Glomerular visceral epithelial cell (primary cell): ENCODE measurements at regions not wholly inside any gene's neighbourhood (a gene's known extent, or its start where the extent isn't known, plus 50 kb on each side); places are given as distances from the start of the nearest gene placed in this dataset.

Experiments
- DNase-seq: peaks from one replicate; pipeline ENCODE4 v3.0.0-alpha.2; 2016; ENCODE audit errors: extremely low spot score

- DNase-seq: peak; percentile 66
Measured at GRCh38 chr13:107864543-107865317, 350.6 kb downstream of the LIG4 start.

DNA sequence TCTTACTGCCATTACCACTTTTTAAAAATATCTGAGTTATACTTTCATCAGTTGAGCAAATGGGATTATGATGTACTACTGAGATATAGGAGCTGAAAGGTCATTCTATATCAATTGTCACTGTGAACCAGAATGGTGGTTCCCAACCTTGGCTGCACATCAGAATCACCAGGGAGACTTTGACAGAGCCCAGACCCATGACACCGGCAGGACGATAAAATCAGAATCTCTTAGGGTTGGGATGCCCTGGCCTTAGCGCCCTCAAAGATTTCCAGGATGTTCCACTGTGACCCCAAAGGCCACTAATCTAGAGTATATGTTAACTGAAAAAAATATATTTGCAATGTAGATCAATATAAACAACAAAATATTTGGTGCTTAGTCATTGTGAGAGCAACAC, 355.1 kb downstream of the LIG4 start:
- DNase-seq: no peak

DNA sequence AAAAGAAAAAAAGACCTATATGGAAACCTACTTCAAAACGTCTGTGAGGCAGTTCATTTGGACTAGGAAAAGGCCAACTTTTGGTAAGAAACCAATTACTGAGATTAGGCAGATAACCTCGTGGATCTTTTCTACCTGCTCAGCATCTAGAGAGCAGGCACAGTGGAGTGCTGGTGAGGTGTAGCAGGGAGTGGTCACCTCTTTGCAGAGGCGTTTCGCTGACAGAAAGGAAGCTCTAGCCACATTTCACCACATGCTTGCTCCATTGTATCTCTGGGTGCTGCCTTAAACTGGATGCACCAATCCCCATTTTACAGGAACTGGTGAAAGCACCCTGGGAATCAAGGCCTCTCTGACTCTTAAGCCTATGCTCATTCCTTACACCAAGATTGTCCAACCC, 360.5 kb downstream of the LIG4 start:
- DNase-seq: no peak

DNA sequence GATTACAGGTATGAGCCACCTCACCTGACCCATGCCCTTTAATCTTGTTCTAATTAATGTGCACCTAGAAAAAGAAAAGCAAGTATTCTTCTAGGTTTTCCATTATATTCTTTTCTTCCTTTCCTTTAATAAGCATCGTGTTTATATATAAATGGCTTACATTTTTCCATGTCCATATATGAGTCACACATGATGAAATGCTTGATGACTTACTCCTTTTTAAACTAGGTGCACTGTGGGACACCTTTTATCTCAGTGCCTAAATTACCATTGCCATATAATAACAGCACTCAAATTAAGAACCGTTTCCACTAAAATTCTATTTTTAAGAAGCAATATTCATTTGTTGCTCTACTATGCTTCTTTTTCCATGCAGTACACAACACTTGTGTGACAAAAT, 363.3 kb downstream of the LIG4 start:
- DNase-seq: no peak

GRCh38 chr13:107851670-107852069, 363.7 kb downstream of the LIG4 start:
- no peak for DNase-seq

DNA sequence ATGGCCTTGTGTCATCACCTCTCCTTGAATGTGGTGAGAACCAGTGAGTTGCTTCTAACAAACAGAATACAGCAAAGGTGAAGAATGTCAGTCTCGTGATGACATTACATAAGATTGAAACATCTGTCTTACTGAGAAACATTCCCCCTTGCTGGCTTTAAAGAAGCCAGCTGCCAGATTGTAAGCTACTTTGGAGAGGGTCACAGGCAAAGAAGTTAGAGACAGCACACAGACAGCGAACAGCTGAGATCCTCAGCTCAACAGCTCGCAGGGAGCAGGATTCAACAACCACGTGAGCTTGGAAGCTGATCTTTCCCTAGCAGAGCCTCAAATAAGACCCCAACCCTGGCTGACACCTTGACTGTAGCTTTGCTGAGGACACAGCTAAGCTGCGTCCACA, 367.9 kb downstream of the LIG4 start:
- peak; percentile 25 for DNase-seq

GRCh38 chr13:107846642-107847041, 368.7 kb downstream of the LIG4 start:
- DNase-seq: no peak

- DNase-seq: no peak
Measured at GRCh38 chr13:107845911-107846310, 369.4 kb downstream of the LIG4 start.

DNA sequence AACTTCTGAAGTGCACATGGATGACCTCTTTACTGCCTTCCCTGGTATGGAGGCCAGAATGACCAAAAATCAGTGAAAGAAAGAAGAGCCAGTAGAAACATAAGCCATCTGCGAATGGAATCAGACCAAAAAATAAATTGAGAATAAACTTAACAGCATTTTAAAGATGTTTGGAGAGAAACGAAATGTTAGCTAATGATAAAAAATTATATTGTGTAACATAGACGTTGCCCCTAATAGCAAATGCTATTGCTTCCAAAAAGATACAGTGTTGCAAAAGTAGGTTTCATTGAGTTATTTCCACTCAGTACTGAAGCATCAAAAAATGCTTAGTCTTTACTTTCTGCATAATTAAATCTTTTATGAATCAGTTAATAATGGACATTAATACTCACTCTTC, 371.7 kb downstream of the LIG4 start:
- no peak for DNase-seq

DNA sequence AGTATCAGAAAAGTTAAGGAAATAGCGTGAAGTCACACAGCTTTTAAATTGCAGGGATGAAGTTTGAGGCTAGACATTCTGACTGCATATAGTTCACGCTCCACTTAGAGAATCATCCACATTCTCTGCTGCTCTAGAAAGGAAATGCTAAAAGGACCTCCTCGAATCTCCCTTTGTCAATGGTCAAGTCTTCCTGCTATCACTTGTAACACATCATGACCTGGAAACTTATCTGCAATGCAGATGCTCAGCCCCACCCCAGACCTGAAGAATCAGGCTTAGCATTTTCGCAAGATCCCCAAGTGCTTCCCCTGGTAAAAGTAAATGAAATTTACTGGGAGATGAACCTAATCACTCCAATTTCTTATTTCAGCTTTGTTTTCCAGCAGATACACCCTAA, 372.1 kb downstream of the LIG4 start:
- DNase-seq: no peak

GRCh38 chr13:107842562-107843180, 372.7 kb downstream of the LIG4 start:
- DNase-seq: peak; percentile 61

DNA sequence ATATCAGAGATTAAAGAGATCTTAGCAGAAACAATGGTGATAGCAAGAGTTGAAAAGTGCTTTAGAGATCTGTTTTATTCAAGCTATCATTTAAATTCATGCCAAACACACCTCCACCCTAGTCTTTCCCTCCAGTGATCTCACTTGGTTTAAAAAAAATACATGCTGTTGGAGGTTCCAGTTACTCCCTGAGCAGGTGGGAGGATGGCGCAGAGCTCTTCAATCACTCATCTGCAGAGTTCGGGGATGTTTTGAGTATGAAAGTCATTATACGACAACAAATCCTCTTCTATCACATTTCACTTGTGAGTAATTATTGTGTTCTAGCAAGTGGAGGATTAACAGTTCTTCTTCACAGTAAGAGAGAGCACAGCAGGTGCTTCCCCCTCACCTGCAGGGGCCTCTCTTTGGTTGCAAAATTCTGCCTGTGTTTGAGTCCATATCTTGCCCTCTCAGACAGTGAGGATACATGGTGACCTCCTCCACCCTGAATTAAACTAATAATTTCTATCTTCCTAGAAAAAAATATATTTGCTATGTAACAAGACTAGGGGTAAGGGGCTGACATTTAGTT, 376.7 kb downstream of the LIG4 start:
- DNase-seq: no peak

GRCh38 chr13:107836685-107837084, 378.7 kb downstream of the LIG4 start:
- DNase-seq: no peak

GRCh38 chr13:107835339-107836018, 379.9 kb downstream of the LIG4 start:
- peak; percentile 92 for DNase-seq

DNA sequence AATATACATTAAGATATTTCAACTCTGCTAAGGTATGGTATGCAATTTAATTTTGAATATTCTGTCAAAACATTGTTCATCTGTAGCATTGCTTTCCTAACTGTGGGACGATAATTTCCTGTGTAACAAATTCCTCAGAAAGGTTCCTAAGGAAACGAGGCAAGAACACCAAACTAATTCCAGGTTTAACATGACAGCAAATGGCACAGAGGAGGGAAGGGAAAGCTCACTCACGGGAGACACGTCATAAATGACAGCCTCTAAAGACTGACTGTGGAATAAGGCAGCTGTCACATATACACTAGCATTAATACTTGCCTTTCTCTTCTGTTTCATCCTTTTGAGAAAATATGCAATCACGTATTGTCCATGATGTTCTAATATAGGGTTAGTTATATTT, 380.6 kb downstream of the LIG4 start:
- DNase-seq: peak; percentile 55

DNA sequence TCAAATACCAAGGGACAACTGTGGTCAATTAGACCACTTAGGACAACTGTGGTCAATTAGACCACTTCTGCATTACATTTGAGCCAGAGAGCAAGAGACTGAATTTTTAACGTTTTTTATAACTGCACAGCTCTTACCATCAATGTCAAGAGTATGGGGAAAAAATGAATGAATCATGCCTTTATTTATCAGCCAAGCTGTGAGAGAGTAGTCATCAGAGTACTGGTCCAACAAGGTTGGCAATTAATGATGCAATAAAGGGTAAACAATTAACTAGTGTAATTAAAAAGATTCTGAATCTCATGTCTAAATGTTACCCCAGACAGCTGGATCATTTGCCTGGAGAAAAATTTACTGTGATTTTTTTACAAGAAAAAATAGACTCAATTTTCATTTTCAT, 381.1 kb downstream of the LIG4 start:
- no peak for DNase-seq

GRCh38 chr13:107832500-107833100, 382.7 kb downstream of the LIG4 start:
- no peak for DNase-seq

- DNase-seq: no peak
Measured at GRCh38 chr13:107830804-107831203, 384.5 kb downstream of the LIG4 start.

GRCh38 chr13:107827840-107828549, 387.3 kb downstream of the LIG4 start:
- no peak for DNase-seq

GRCh38 chr13:107824635-107825034, 390.7 kb downstream of the LIG4 start:
- no peak for DNase-seq

DNA sequence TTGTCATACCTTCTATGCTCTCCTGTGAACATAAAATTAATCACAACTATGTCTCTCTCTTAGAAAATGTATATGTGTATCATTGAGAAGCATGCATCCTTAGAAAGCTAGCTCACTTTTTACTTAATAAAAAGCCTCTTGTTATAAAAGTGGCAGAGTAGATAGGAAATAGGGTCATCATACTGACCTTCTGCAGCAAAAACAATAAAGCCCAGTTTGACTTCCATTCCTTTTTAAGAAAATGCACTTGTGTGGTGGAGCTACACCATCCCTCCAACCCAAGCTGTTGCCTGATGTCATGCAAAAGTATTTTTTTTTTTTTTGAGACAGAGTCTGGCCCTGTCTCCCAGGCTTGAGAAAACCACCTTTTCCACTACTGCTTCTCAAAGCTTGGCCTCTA, 393.3 kb downstream of the LIG4 start:
- DNase-seq: no peak

DNA sequence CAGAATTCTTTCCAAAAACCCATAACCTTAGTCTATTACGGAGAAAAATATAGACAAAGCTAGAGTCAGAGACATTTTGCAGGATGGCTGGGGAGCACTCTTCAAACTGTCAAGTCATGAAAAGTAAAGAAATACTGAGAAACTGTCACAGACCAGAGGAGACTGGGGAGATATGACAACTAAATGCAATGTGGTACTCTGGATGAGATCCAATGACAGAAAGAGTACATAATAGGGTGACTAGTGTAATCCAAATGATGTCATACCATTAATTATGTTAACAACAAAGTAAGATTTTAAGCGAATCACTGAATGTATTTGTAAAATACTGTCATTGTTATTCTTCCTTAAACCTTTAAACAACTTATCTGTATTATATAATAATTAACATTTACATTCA, 393.8 kb downstream of the LIG4 start:
- no peak for DNase-seq
